HL-60 (cell line): ENCODE measurements at regions not wholly inside any gene's neighbourhood (a gene's known extent, or its start where the extent isn't known, plus 50 kb on each side); places are given as distances from the start of the nearest gene placed in this dataset.

Experiments
- DNase-seq, 2 experiments: peaks; one replicate each; pipeline ENCODE4 v3.0.0-alpha.2; 2010 to 2020; ENCODE audit warnings: low read depth in 1 of 2, low spot score in 1 of 2
- H3K27ac ChIP-seq: fragments of 250-450 bp; sonication (Bioruptor Pico); replicated peaks from 2 replicates; pipeline ENCODE4 v1.5.1; 2020; ENCODE audit warnings: mild to moderate bottlenecking, moderate library complexity
- H3K27me3 ChIP-seq: fragments of 250-450 bp; sonication (Bioruptor Pico); 2 replicates; pipeline ENCODE4 v1.5.1; 2021; ENCODE audit warnings: mild to moderate bottlenecking, moderate library complexity; ENCODE audit not compliant: insufficient read depth, poor library complexity, severe bottlenecking
- H3K4me3 ChIP-seq: replicated peaks from 2 replicates; pipeline ENCODE4 v1.5.1; 2011; ENCODE audit warnings: mild to moderate bottlenecking, control low read depth, low read length; ENCODE audit not compliant: insufficient read depth
- CTCF ChIP-seq: IDR thresholded peaks from one replicate; pipeline ENCODE4 v1.5.1; 2011; ENCODE audit warnings: low read length, control low read depth, inconsistent platforms; ENCODE audit not compliant: insufficient read depth
- GABPA ChIP-seq: IDR thresholded peaks from 2 replicates; pipeline ENCODE4 v1.6.1; 2012; ENCODE audit warnings: low read depth
- POLR2AphosphoS5 ChIP-seq: IDR thresholded peaks from 2 replicates; pipeline ENCODE4 v1.6.1; 2012; ENCODE audit warnings: low read depth
- REST ChIP-seq: IDR thresholded peaks from 2 replicates; pipeline ENCODE4 v1.6.1; 2012; ENCODE audit warnings: low read depth; ENCODE audit not compliant: insufficient replicate concordance
- SPI1 ChIP-seq: IDR thresholded peaks from 2 replicates; pipeline ENCODE4 v1.6.1; 2012; ENCODE audit warnings: low read depth, mild to moderate bottlenecking, borderline replicate concordance

GRCh38 chr6:164040994-164041393, 626.5 kb downstream of the QKI start:
- no peak overlapping the region for H3K4me3 ChIP-seq
- DNase-seq = no peak
- H3K27me3 ChIP-seq = no peaks in the 10 kb centered on the region
- H3K27ac ChIP-seq = no peak overlapping the region
- TF ChIP-seq POLR2AphosphoS5 (no peak), REST (no peak), GABPA (no peak), SPI1 (no peak), CTCF (no peak)

- no peak overlapping the region for H3K4me3 ChIP-seq
- no peak for TF ChIP-seq POLR2AphosphoS5
- no peak for TF ChIP-seq SPI1
- no peak for TF ChIP-seq CTCF
- TF ChIP-seq GABPA = no peak
- no peak for TF ChIP-seq REST
- H3K27ac ChIP-seq = no peak overlapping the region
- H3K27me3 ChIP-seq = no peaks in the 10 kb centered on the region
- DNase-seq = no peak
Observed at GRCh38 chr6:164039954-164040375, 625.4 kb downstream of the QKI start.

- H3K27ac ChIP-seq = no peak overlapping the region
- H3K27me3 ChIP-seq = no peaks in the 10 kb centered on the region
- no peak for DNase-seq
- TF ChIP-seq SPI1 (no peak), CTCF (no peak), REST (no peak), GABPA (no peak), POLR2AphosphoS5 (no peak)
- no peak overlapping the region for H3K4me3 ChIP-seq
Observed at GRCh38 chr6:164037171-164037870, 622.8 kb downstream of the QKI start.
